ENCODE measurements at regions not wholly inside any gene's neighbourhood (a gene's known extent, or its start where the extent isn't known, plus 50 kb on each side); places are given as distances from the start of the nearest gene placed in this dataset.

- H3K9ac ChIP-seq (ENCODE audit: low read length): no peak overlapping the region
- no peak overlapping the region for H4K8ac ChIP-seq (ENCODE audit: low read depth, low read length)
- no peak overlapping the region for H2BK12ac ChIP-seq (ENCODE audit: low read length)
- no peak overlapping the region for H3K27ac ChIP-seq (ENCODE audit: low read depth, low read length)
- no peak overlapping the region for H2BK120ac ChIP-seq (ENCODE audit: insufficient read depth, low read length, poor library complexity)
- H4K12ac ChIP-seq (ENCODE audit: low read depth, low read length): no peak overlapping the region
- no peak overlapping the region for H2AFZ ChIP-seq (ENCODE audit: insufficient read depth, low read length, poor library complexity)
- H3K36me3 ChIP-seq (ENCODE audit: control insufficient read depth in 1 of 2, insufficient read depth in 2 of 2, low read length in 2 of 2): no peaks in the 10 kb centered on the region
- H3K14ac ChIP-seq (ENCODE audit: low read length): no peak overlapping the region
- no peak overlapping the region for H4K91ac ChIP-seq (ENCODE audit: low read depth, low read length)
- no peak overlapping the region for H3K4me3 ChIP-seq (ENCODE audit: low read depth, low read length)
- no peaks in the 10 kb centered on the region for H3K79me2 ChIP-seq (ENCODE audit: control insufficient read depth, insufficient read depth, low read length, poor library complexity)
- no peaks in the 10 kb centered on the region for H3K4me1 ChIP-seq (ENCODE audit: control insufficient read depth in 1 of 2, insufficient read depth in 2 of 2, low read length in 2 of 2)
- no peak overlapping the region for H3K23ac ChIP-seq (ENCODE audit: low read length)
- no peak overlapping the region for H3K18ac ChIP-seq (ENCODE audit: low read length)
- no peak overlapping the region for H2AK5ac ChIP-seq (ENCODE audit: low read length)
- no peak for DNase-seq
- no CpG with 5 or more reads among the region's 3 CpGs for WGBS (ENCODE audit: extremely low coverage, insufficient coverage, insufficient read length)
- H3K79me1 ChIP-seq (ENCODE audit: low read length): no peaks in the 10 kb centered on the region
- H3K9me3 ChIP-seq (ENCODE audit: insufficient read depth, low read depth, low read length): no peaks in the 10 kb centered on the region
- no peak overlapping the region for H3K4me2 ChIP-seq (ENCODE audit: low read length)
- no peaks in the 10 kb centered on the region for H3K27me3 ChIP-seq (ENCODE audit: insufficient read depth, low read length)
- H3K4ac ChIP-seq (ENCODE audit: low read depth, low read length): no peak overlapping the region
- H2BK5ac ChIP-seq (ENCODE audit: low read depth, low read length, poor library complexity): no peak overlapping the region
These were observed 72.1 kb downstream of the MAGEC1 start for GRCh38 chrX:141975839-141976238.

GRCh38 chrX:141969706-141970105, 66.0 kb downstream of the MAGEC1 start:
- no peak overlapping the region for H3K9ac ChIP-seq (ENCODE audit: low read length)
- no peak overlapping the region for H2BK5ac ChIP-seq (ENCODE audit: low read depth, low read length, poor library complexity)
- H3K18ac ChIP-seq (ENCODE audit: low read length): no peak overlapping the region
- no peaks in the 10 kb centered on the region for H3K27me3 ChIP-seq (ENCODE audit: insufficient read depth, low read length)
- no peak overlapping the region for H3K4me2 ChIP-seq (ENCODE audit: low read length)
- no peaks in the 10 kb centered on the region for H3K4me1 ChIP-seq (ENCODE audit: control insufficient read depth in 1 of 2, insufficient read depth in 2 of 2, low read length in 2 of 2)
- H3K23ac ChIP-seq (ENCODE audit: low read length): no peak overlapping the region
- no peak overlapping the region for H3K4me3 ChIP-seq (ENCODE audit: low read depth, low read length)
- H2AK5ac ChIP-seq (ENCODE audit: low read length): no peak overlapping the region
- H3K27ac ChIP-seq (ENCODE audit: low read depth, low read length): no peak overlapping the region
- H3K79me1 ChIP-seq (ENCODE audit: low read length): no peaks in the 10 kb centered on the region
- H2AFZ ChIP-seq (ENCODE audit: insufficient read depth, low read length, poor library complexity): no peak overlapping the region
- no peak for DNase-seq
- no peak overlapping the region for H4K91ac ChIP-seq (ENCODE audit: low read depth, low read length)
- H3K4ac ChIP-seq (ENCODE audit: low read depth, low read length): no peak overlapping the region
- no peak overlapping the region for H2BK12ac ChIP-seq (ENCODE audit: low read length)
- no peaks in the 10 kb centered on the region for H3K36me3 ChIP-seq (ENCODE audit: control insufficient read depth in 1 of 2, insufficient read depth in 2 of 2, low read length in 2 of 2)
- H3K79me2 ChIP-seq (ENCODE audit: control insufficient read depth, insufficient read depth, low read length, poor library complexity): no peaks in the 10 kb centered on the region
- H3K14ac ChIP-seq (ENCODE audit: low read length): no peak overlapping the region
- H4K8ac ChIP-seq (ENCODE audit: low read depth, low read length): no peak overlapping the region
- no peaks in the 10 kb centered on the region for H3K9me3 ChIP-seq (ENCODE audit: insufficient read depth, low read depth, low read length)
- H2BK120ac ChIP-seq (ENCODE audit: insufficient read depth, low read length, poor library complexity): no peak overlapping the region
- H4K12ac ChIP-seq (ENCODE audit: low read depth, low read length): no peak overlapping the region

- H3K79me2 ChIP-seq (ENCODE audit: control insufficient read depth, insufficient read depth, low read length, poor library complexity): no peaks in the 10 kb centered on the region
- no peak overlapping the region for H3K27ac ChIP-seq (ENCODE audit: low read depth, low read length)
- no peak overlapping the region for H2BK12ac ChIP-seq (ENCODE audit: low read length)
- no peak overlapping the region for H3K14ac ChIP-seq (ENCODE audit: low read length)
- H4K8ac ChIP-seq (ENCODE audit: low read depth, low read length): no peak overlapping the region
- no peak overlapping the region for H3K4me3 ChIP-seq (ENCODE audit: low read depth, low read length)
- H4K12ac ChIP-seq (ENCODE audit: low read depth, low read length): no peak overlapping the region
- no peak overlapping the region for H4K91ac ChIP-seq (ENCODE audit: low read depth, low read length)
- H3K4me1 ChIP-seq (ENCODE audit: control insufficient read depth in 1 of 2, insufficient read depth in 2 of 2, low read length in 2 of 2): no peaks in the 10 kb centered on the region
- no peak overlapping the region for H3K4ac ChIP-seq (ENCODE audit: low read depth, low read length)
- H3K36me3 ChIP-seq (ENCODE audit: control insufficient read depth in 1 of 2, insufficient read depth in 2 of 2, low read length in 2 of 2): no peaks in the 10 kb centered on the region
- H3K79me1 ChIP-seq (ENCODE audit: low read length): no peaks in the 10 kb centered on the region
- DNase-seq: peak in 1 of 2 donors; percentile 28
- H2AK5ac ChIP-seq (ENCODE audit: low read length): no peak overlapping the region
- H3K23ac ChIP-seq (ENCODE audit: low read length): no peak overlapping the region
- H2BK5ac ChIP-seq (ENCODE audit: low read depth, low read length, poor library complexity): no peak overlapping the region
- H3K27me3 ChIP-seq (ENCODE audit: insufficient read depth, low read length): no peaks in the 10 kb centered on the region
- H3K9me3 ChIP-seq (ENCODE audit: insufficient read depth, low read depth, low read length): no peaks in the 10 kb centered on the region
- no peak overlapping the region for H3K18ac ChIP-seq (ENCODE audit: low read length)
- no peak overlapping the region for H2AFZ ChIP-seq (ENCODE audit: insufficient read depth, low read length, poor library complexity)
- no CpG with 5 or more reads among the region's 4 CpGs for WGBS (ENCODE audit: extremely low coverage, insufficient coverage, insufficient read length)
- no peak overlapping the region for H3K9ac ChIP-seq (ENCODE audit: low read length)
- H2BK120ac ChIP-seq (ENCODE audit: insufficient read depth, low read length, poor library complexity): no peak overlapping the region
- no peak overlapping the region for H3K4me2 ChIP-seq (ENCODE audit: low read length)
These were observed 56.9 kb downstream of the MAGEC1 start for GRCh38 chrX:141960578-141960977.

Measured in trophoblast cell (in vitro differentiated cells and primary cell).